Erythroblast (primary cell): ENCODE measurements at regions not wholly inside any gene's neighbourhood (a gene's known extent, or its start where the extent isn't known, plus 50 kb on each side); places are given as distances from the start of the nearest gene placed in this dataset.

Experiments
- DNase-seq, 2 experiments: peaks; one replicate each; lab custom pipeline; 2025; lab: John Stamatoyannopoulos, UW
- GATA1 ChIP-seq: IDR thresholded peaks from 2 replicates; pipeline ENCODE4 v1.6.1; 2011; ENCODE audit warnings: low read depth, mild to moderate bottlenecking, control low read depth, low read length, moderate library complexity
- POLR2A ChIP-seq: IDR thresholded peaks from 2 replicates; pipeline ENCODE4 v1.6.1; 2011; ENCODE audit warnings: mild to moderate bottlenecking, low read length

DNA sequence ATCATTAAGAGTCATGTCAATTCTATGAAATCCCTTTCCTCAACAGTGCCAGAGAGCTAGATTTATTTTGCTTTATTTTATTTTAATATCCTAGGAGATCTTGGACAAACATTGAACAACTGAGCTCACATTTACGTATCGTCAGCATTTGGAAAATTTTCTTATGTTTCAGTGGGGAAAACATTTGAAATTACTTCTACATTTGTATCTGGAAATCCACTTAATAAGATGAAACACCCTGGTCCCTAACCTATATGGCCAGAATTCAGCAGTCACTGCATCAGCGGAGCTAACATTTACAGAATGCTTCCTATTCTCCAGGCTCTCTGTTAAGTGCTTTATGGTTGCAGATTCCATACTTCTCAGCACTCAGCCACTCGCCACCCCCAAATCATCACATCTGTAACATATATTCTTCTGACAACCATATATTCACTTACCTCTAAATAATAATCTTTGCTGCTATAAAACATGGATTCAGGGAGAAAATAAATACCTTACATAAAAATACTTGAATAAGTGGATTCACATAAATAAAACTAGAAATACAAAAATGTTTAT lies 773.9 kb downstream of the JRKL start:
- no peak for DNase-seq
- no peak for TF ChIP-seq POLR2A
- no peak for TF ChIP-seq GATA1

DNA sequence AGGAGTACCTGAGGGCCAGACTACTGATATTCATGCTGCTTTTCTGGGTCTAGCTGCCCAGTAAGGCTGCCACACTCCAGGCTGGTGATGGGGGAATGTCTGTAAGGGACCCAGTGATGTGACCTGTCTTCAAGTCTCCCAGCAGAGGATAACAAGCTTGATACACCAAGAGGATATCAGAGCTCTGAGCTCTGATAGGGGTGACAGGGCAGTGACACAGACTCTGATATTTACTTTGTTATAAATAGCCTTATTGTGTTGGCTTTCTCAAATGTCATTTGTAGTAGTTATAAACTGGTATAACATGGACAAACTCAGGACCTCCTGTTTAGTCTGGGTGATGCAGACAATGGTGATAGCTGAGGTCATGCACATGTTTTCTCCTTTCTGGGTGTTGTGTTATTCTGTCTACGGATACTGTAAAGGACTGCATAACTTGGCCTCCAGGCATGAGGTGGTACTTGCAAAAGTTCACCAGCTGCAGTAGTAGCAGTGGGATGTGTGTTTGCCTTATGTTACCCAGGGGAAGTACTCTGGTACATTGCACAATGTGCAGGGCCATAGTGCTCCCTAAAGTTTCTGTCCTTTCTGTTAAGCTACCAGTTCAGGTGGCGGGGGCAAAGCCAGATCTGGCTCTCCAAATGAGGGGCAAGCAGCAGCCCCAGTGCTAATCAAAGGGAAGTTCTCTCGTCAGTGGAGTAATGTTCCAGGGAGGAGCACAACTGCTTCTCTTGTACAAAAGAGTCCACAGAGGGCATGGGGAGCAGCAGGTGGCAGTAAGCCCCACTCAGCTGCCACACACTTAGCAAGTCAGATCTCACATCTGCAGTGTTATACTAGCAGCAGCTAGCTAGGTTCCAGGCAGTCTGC lies 812.2 kb downstream of the JRKL start:
- DNase-seq = no peak
- TF ChIP-seq POLR2A (no peak), GATA1 (no peak)

DNA sequence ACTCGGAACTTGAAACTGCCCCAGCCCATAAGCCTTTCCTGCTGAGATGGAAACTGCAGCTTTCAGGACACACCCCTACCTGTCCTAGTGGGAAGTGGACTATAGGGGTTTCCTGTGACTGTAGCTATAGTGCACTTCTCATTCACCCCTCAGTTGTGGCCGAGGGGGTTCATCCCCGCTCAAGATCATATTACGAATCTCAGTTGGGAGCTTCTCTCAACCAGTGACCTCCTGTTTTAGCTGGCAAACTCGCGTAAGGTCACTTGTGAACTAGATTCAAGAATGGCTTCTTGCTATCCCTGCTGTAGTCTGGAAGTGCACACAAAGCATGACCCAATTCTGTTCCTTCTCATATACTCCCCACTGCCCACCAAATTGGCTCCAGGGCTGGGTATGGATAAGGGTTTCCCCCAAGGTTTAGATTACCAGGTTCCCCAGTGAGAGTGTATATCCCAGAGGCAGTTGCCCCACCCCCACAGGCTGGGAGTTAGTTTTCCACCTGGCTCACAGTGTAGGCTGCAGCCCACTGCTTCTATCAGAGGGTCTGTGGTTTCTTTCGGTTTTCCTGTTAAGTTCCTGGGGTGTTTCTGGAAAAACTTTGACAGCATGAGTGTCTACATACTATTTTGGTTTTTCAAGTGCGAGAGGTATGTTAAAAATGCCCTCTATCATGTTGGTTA lies 812.9 kb downstream of the JRKL start:
- DNase-seq = no peak
- TF ChIP-seq GATA1 = no peak
- TF ChIP-seq POLR2A = no peak

DNA sequence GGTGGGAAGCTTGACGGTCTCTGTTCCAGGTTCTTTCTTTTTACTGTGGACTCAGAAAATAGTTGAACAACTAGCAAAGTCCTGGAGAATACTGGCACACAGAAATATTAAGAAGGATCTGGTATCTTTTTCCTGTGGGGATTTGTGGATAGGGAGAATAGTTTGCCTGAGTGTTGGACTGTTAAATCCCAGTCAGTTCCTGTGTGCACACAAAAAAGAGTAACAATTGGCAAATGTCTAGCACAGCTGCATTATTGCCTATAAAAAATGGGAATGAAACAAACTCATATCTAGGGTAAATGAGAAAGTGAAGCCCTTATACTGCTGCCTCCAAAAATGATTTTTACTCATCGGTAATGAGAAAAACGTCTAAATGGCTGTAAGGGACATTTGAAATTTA lies 828.2 kb downstream of the JRKL start:
- no peak for TF ChIP-seq POLR2A
- TF ChIP-seq GATA1 = no peak
- DNase-seq = no peak

DNA sequence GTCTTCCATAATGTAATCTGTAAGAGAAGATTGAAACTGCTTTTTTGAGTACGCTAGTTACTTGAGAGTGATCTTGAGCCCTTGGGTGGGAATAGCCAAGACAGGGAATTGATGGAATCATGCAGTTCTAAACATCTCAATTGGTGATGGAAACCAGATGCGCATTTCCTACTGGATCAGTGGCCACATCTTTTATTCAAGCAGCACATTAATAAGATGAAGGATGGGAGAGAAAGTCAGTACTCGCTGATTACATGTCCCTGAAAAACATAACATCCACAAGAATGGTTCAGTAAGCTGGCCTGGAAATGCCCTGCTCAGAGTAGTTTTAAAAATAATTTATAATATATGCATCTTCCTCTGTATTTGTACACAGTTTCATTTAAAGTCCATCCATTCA lies 833.8 kb downstream of the JRKL start:
- TF ChIP-seq GATA1 (no peak), POLR2A (no peak)

DNA sequence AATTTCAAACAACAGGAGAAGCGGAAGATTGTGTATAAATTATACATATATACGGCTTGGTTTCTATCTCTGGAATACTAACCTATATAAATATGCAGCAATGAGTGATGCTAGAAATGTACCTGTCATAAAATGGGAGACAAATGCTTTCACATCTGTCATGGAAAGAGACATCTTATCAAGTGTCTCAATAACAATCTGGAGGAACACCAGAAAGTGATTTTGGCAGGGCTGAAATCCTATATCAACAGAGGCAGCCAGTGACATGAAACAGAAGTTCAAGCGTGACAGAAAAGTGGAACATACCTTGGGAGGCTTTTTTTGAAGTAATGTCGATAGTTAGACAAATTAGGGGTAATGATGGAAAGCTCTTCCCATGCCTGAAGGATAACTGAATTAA lies 834.6 kb downstream of the JRKL start:
- no peak for DNase-seq
- TF ChIP-seq GATA1 (no peak), POLR2A (no peak)

More for the DNA sequence above, 833.8 kb downstream of the JRKL start:
- DNase-seq = no peak

DNA sequence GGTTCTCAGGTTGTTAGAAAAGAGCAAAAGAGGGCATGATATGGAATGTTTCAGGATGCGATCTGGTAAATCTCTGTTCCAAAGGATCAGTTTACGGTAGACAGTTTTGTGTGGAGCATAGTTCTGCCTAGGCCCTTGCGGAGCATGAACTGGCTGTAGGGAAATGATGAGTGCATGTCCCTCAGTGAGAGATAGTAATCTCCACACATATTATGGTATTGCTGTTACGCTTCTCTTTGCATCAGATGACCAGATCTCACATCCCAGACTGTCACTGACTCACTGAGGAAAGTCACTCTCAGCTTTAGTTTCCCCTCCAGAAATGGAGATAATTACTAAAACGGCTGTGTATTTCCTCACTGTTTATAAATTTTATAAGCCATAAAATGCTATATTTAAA lies 836.0 kb downstream of the JRKL start:
- no peak for DNase-seq
- TF ChIP-seq GATA1 (no peak), POLR2A (no peak)

DNA sequence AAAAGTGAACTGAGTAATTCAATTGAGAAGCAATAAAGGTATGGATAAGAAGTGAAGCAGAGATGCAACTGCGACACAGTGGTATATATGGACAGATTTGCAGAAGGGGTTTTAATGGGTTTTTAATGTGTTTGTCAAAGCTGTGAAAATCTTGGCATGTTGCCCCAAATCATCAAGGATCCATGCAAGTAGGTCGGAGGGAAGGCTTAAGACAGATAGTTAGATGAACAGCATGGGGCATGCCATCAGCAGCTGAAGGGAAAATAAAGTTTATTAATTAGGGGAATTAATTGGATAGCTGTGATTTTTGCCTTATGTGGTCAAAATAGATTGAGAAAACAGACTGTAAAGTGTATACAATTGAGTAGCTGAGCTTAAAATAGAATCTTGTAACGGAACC lies 840.1 kb downstream of the JRKL start:
- TF ChIP-seq GATA1 (no peak), POLR2A (no peak)
- DNase-seq = no peak

DNA sequence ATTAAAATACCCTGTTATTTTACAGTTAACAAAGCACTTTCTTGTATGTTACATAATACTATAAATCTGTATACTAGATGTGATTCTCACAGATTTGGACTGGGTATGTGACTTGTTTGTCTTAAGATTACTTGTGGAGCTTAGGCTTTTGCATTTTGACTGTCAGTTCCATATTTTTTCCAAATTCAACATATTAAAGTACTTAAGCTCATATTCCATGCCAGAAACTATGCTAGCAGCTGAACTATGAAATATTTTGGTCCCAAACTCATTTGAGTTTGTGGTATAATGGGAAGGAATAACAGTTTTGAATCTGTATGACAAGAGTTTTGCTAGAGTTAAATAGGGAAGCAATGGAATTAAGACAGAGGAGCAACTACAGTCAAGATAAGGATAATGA lies 841.4 kb downstream of the JRKL start:
- TF ChIP-seq POLR2A = no peak
- TF ChIP-seq GATA1 = no peak
- no peak for DNase-seq

DNA sequence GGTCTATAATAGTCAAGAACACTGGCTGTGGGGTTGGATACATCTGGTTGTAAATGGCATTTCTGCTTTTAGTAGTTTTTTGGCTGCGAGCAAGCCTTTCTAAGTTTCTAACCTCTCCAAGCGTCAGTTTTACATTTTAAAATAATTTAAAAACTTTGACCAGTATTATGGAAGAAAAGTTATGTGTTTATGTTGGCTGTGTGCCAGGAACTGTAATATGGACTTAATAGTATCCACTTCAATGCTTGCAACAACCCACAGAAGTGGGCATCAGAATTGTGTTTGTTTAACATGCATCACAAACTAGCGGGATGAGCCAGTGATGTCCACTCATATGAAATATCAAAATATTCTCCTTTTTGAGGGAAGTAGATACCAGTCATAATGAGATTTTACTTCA lies 844.2 kb downstream of the JRKL start:
- DNase-seq = no peak

DNA sequence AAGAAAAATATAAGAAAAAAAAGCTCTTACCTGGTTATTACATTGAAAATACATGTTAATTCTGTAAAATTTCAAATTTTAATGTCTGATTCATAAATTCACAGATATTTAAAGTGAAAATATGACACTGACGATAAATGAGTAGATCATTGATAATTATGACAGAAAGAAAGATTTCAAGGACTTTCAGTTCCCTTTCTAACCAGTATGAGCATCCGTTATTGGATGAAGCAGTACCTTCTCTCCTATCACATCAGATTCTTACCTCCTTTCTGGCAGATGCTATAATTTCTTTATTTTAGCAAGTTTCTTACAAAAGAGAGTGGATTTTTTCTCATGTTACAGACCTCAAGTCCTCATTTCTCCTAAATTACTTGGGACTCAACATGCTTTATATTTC lies 847.3 kb downstream of the JRKL start:
- TF ChIP-seq POLR2A = no peak
- no peak for TF ChIP-seq GATA1

More for the DNA sequence above, 844.2 kb downstream of the JRKL start:
- no peak for TF ChIP-seq POLR2A
- no peak for TF ChIP-seq GATA1

DNA sequence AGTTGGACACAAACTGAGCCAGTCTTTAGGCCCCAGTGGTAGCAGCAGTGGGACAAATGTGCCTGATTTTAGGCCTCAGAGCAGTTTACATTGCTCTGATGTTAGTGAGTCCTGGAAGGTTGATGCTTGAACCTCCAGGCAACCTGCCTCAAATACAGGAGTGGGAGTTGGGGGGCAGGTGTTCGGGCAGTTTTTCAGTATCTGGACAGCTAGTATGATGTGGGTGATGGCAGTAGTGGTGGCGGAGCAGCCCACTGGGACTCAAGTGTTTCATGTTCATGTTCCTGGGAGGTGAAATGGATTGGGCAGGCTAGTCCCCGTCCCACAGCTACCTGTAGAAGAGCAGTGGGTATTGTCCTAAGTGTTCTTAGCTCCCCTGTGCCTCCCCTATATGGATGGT lies 857.8 kb downstream of the JRKL start:
- DNase-seq = no peak
- TF ChIP-seq GATA1 (no peak), POLR2A (no peak)

More for the DNA sequence above, 847.3 kb downstream of the JRKL start:
- DNase-seq = no peak

DNA sequence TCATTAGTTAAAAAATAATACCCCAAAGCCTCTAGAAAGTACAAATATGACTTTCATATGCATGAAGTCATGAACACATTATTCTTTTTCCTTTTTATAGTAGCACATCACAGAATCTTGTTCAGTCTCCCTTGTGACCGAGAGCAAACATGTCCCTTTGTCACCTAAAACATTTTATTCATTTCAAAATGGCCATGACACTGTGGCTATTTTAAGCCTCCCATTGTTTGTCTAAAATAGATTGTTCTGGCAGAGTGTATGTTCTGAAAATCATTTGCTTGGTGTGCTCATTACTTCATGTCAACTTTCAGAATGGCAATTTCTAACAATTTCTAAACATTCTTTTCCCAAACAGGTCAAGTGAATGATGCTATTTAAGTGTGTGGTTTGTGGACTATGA lies 865.0 kb downstream of the JRKL start:
- DNase-seq = no peak
- no peak for TF ChIP-seq GATA1
- no peak for TF ChIP-seq POLR2A

DNA sequence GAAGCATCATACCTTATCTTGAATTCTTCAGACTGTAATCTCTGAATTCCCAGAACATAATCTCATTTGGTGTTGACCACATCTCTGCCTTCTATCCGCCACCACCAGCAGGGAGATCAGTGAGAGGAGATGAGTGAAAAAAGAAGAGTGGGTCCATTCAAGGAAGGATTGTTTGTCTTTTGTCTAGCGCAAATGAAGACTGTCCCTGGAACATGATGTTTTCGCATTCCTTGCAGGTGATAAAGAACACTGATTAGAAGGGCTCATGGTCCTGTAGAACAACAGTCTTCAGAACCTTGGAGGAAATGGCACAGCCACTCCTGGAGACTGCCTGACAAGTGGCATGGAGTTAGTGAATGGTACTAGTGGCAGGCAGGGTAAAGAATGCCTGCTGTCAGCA lies 869.6 kb downstream of the JRKL start:
- no peak for DNase-seq

More for the DNA sequence above, 869.6 kb downstream of the JRKL start:
- TF ChIP-seq POLR2A = no peak
- no peak for TF ChIP-seq GATA1
